GM12878 (cell line): ENCODE measurements at regions not wholly inside any gene's neighbourhood (a gene's known extent, or its start where the extent isn't known, plus 50 kb on each side); places are given as distances from the start of the nearest gene placed in this dataset.

Source experiments
- NFYB ChIP-seq: IDR thresholded peaks from 2 replicates; pipeline ENCODE4 v1.6.1; 2011; ENCODE audit warnings: low read depth, mild to moderate bottlenecking, low read length, improper control_type of control experiment, moderate library complexity; ENCODE audit not compliant: insufficient read depth
- SUZ12 ChIP-seq: fragments of 200-600 bp; sonication (generic); IDR thresholded peaks from one replicate; pipeline ENCODE4 v1.6.1; 2018; ENCODE audit warnings: antibody characterized with exemption, mild to moderate bottlenecking; ENCODE audit not compliant: unreplicated experiment
- ZSCAN29 ChIP-seq: fragments of 450-650 bp; IDR thresholded peaks from 2 replicates; pipeline ENCODE4 v1.6.1; 2017; ENCODE audit warnings: mild to moderate bottlenecking, moderate library complexity

GRCh38 chr22:49640366-49641095 lies 187.1 kb downstream of the BRD1 start:
- TF ChIP-seq NFYB, result no peak
- TF ChIP-seq ZSCAN29, result no peak
- TF ChIP-seq SUZ12, result no peak
